NT2/D1 (cell line): ENCODE measurements at regions not wholly inside any gene's neighbourhood (a gene's known extent, or its start where the extent isn't known, plus 50 kb on each side); places are given as distances from the start of the nearest gene placed in this dataset.

Experiments used
- DNase-seq: peaks from one replicate; pipeline ENCODE4 v3.0.0-alpha.2; 2011; ENCODE audit warnings: low read depth, low spot score
- H3K27me3 ChIP-seq: 2 replicates; pipeline ENCODE4 v1.6.0; 2011; ENCODE audit warnings: mild to moderate bottlenecking; ENCODE audit not compliant: insufficient read length, insufficient read depth
- H3K36me3 ChIP-seq: 2 replicates; pipeline ENCODE4 v1.6.1; 2011; ENCODE audit warnings: mild to moderate bottlenecking, low read length, mixed read lengths; ENCODE audit not compliant: insufficient read depth, insufficient read length
- H3K4me1 ChIP-seq: 2 replicates; pipeline ENCODE4 v1.5.1; 2011; ENCODE audit not compliant: insufficient read depth, insufficient read length
- H3K4me3 ChIP-seq: 2 replicates; pipeline ENCODE4 v1.5.1; 2011; ENCODE audit warnings: low read depth; ENCODE audit not compliant: insufficient read length
- H3K9ac ChIP-seq: 2 replicates; pipeline ENCODE4 v1.6.0; 2011; ENCODE audit warnings: low read depth; ENCODE audit not compliant: insufficient read length
- H3K9me3 ChIP-seq: 2 replicates; pipeline ENCODE4 v1.5.1; 2011; ENCODE audit warnings: mild to moderate bottlenecking, low read length; ENCODE audit not compliant: insufficient read depth
- SUZ12 ChIP-seq: IDR thresholded peaks from 2 replicates; pipeline ENCODE4 v1.6.1; 2011; ENCODE audit not compliant: insufficient read length, insufficient read depth; ENCODE audit errors: extremely low read depth
- YY1 ChIP-seq: IDR thresholded peaks from 2 replicates; pipeline ENCODE4 v1.6.1; 2011; ENCODE audit not compliant: insufficient read length, insufficient read depth
- ZNF274 ChIP-seq: IDR thresholded peaks from 2 replicates; pipeline ENCODE4 v1.6.1; 2011; ENCODE audit warnings: mild to moderate bottlenecking, low read depth, low read length

GRCh38 chr11:95556342-95557163, 233.0 kb downstream of the FAM76B start:
- Histone ChIP-seq H3K27me3 (no peaks in the 10 kb centered on the region), H3K9ac (no peak overlapping the region), H3K36me3 (no peaks in the 10 kb centered on the region), H3K4me1 (no peaks in the 10 kb centered on the region), H3K9me3 (no peaks in the 10 kb centered on the region), H3K4me3 (no peak overlapping the region)
- DNase-seq = no peak
- TF ChIP-seq YY1 (no peak), ZNF274 (no peak), SUZ12 (no peak)

GRCh38 chr11:95556011-95556341, 233.6 kb downstream of the FAM76B start:
- no peaks in the 10 kb centered on the region for H3K36me3 ChIP-seq
- no peak for DNase-seq
- no peak overlapping the region for H3K4me3 ChIP-seq
- H3K4me1 ChIP-seq = no peaks in the 10 kb centered on the region
- no peaks in the 10 kb centered on the region for H3K27me3 ChIP-seq
- H3K9me3 ChIP-seq = no peaks in the 10 kb centered on the region
- TF ChIP-seq ZNF274 (no peak), SUZ12 (no peak), YY1 (no peak)
- H3K9ac ChIP-seq = no peak overlapping the region

DNA sequence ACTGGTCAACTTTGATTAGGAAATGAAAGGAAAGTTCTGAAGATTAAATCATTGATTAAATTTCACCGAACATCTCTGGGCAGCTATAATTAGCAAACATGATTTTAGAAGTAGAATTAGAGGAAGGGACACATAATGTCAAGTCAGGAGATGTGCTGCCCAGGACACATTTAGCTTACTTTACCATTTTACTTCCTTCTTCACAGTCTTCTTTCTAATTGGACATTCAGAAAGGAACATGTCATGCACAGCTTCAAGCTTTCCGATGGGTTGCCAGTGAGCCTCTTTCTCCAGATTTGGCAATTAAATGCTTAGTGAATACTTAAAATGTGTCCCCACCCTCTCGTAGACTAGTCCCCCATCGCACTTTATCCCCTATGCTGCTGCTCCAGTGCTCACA, 234.7 kb downstream of the FAM76B start:
- Histone ChIP-seq H3K36me3 (no peaks in the 10 kb centered on the region), H3K9ac (no peak overlapping the region), H3K4me3 (no peak overlapping the region), H3K4me1 (no peaks in the 10 kb centered on the region), H3K9me3 (no peaks in the 10 kb centered on the region), H3K27me3 (no peaks in the 10 kb centered on the region)
- no peak for TF ChIP-seq YY1
- no peak for TF ChIP-seq SUZ12
- no peak for TF ChIP-seq ZNF274
- DNase-seq = no peak

DNA sequence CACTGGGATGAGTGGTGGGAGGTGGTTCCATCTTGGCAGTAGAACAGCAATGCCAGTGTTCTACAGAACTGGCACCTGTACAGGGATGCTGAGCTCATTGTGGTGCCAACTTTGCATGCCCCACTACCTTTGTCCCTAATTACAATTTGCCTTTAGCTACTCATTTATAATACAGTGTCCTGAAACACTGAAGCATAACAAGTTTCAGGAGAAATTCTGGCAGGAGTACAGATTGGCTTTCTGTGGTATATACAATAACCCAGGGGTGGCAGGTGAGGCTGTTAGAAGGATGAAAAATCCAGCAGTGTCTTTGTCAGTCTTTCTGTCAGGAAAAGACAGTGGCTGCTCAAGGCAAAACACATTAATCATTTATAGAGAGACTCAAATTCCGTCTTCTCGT, 240.3 kb downstream of the FAM76B start:
- no peaks in the 10 kb centered on the region for H3K27me3 ChIP-seq
- H3K4me1 ChIP-seq = no peaks in the 10 kb centered on the region
- no peak overlapping the region for H3K9ac ChIP-seq
- DNase-seq = no peak
- H3K4me3 ChIP-seq = no peak overlapping the region
- no peak for TF ChIP-seq ZNF274
- no peak for TF ChIP-seq SUZ12
- TF ChIP-seq YY1 = no peak
- H3K9me3 ChIP-seq = no peaks in the 10 kb centered on the region
- no peaks in the 10 kb centered on the region for H3K36me3 ChIP-seq

- no peaks in the 10 kb centered on the region for H3K36me3 ChIP-seq
- H3K27me3 ChIP-seq = no peaks in the 10 kb centered on the region
- DNase-seq = no peak
- H3K9me3 ChIP-seq = no peaks in the 10 kb centered on the region
- no peak for TF ChIP-seq SUZ12
- no peak for TF ChIP-seq ZNF274
- TF ChIP-seq YY1 = no peak
- no peak overlapping the region for H3K4me3 ChIP-seq
- H3K4me1 ChIP-seq = no peaks in the 10 kb centered on the region
- no peak overlapping the region for H3K9ac ChIP-seq
These were observed 241.2 kb downstream of the FAM76B start for GRCh38 chr11:95548416-95548815.

DNA sequence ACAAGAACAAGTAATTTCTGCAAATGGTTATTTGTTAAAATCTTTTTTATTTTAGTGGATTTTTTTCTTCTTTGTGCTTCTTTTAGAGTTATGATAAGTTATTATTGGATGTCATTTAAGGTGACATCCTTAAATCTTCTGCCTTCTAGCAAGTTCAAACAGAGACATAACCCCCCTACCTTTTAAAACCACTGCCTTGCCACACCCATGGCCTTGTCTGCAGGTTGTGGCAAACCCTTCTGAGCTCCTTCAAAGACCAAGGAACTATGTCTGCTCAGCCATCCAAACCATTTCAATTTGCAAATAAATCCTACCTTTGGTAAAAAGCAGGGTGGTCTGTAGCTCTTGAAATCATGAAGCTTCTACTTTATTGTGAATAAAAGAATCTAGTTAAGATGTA, 241.6 kb downstream of the FAM76B start:
- no peaks in the 10 kb centered on the region for H3K4me1 ChIP-seq
- no peak overlapping the region for H3K9ac ChIP-seq
- no peak for DNase-seq
- H3K4me3 ChIP-seq = no peak overlapping the region
- H3K36me3 ChIP-seq = no peaks in the 10 kb centered on the region
- no peaks in the 10 kb centered on the region for H3K9me3 ChIP-seq
- TF ChIP-seq YY1 = no peak
- TF ChIP-seq SUZ12 = no peak
- H3K27me3 ChIP-seq = no peaks in the 10 kb centered on the region

DNA sequence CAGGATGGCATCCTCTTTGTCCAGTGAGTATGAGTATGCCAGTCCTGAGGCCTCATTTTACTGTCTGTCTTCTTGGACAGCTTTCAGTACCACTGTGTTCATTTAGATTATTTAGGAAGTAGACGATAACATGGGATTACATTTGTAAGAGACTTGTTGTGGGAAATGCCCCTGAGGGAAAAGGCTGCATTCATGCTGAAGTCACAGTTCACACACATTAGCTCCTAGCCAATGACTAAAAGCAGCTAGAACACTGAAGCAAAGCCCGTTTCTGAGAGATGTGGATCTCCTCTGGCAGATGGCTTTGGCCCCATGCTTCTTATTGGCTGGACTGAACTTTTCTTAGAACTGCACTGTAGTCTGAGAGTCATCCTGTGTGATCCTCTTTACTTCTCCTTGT, 242.4 kb downstream of the FAM76B start:
- Histone ChIP-seq H3K9me3 (no peaks in the 10 kb centered on the region), H3K36me3 (no peaks in the 10 kb centered on the region), H3K27me3 (no peaks in the 10 kb centered on the region), H3K9ac (no peak overlapping the region), H3K4me1 (no peaks in the 10 kb centered on the region), H3K4me3 (no peak overlapping the region)
- DNase-seq = no peak
- TF ChIP-seq YY1 (no peak), ZNF274 (no peak)
